B cell (primary cell): ENCODE measurements at regions not wholly inside any gene's neighbourhood (a gene's known extent, or its start where the extent isn't known, plus 50 kb on each side); places are given as distances from the start of the nearest gene placed in this dataset.

Experiments
- ATAC-seq: fragments of 200-7000 bp; cut with Tn5 transposase; one replicate; pipeline ENCODE4 v1.10.0; 2021; ENCODE audit warnings: low read depth, mild to moderate bottlenecking, moderate number of reproducible peaks, moderate library complexity
- CTCF ChIA-PET: fragments of 350-600 bp; sonication (Branson Sonifier 250); formaldehyde crosslinking; loops from one replicate; lab custom pipeline; 2021; ENCODE audit warnings: antibody characterized with exemption, inconsistent platforms; lab: Charles Lee
- POLR2A ChIA-PET: fragments of 350-600 bp; sonication (Branson Sonifier 250); formaldehyde crosslinking; loops from one replicate; lab custom pipeline; 2021; ENCODE audit warnings: antibody characterized with exemption; lab: Charles Lee
- DNase-seq: peaks from one replicate; pipeline ENCODE4 v3.0.0; 2013
- H2AFZ ChIP-seq: 2 replicates; pipeline ENCODE4 v1.6.1; 2012; ENCODE audit warnings: mild to moderate bottlenecking, low read depth, low read length; ENCODE audit not compliant: insufficient read depth, poor library complexity, severe bottlenecking
- H3K27ac ChIP-seq, 2 donors: 1 replicate in 1 of 2; 2 replicates in 1 of 2; pipeline ENCODE4 v1.5.1; 2012 to 2013; ENCODE audit warnings: low read length in 2 of 2, mild to moderate bottlenecking in 2 of 2, moderate library complexity in 1 of 2
- H3K27me3 ChIP-seq, 4 experiments: fragments of 200-600 bp in 1 of 4; sonication (generic) in 1 of 4; replicated peaks in 1 of 4; 1 replicate in 2 of 4; 2 replicates in 2 of 4; pipeline versions ENCODE4 v1.6.1 to v1.7.0; 2013 to 2016; ENCODE audit warnings: low read length in 3 of 4, mild to moderate bottlenecking in 2 of 4, mixed read lengths in 1 of 4, moderate library complexity in 1 of 4; ENCODE audit not compliant: insufficient read depth in 4 of 4, control insufficient read depth in 3 of 4; ENCODE audit errors: control extremely low read depth in 1 of 4
- H3K36me3 ChIP-seq, 2 experiments: replicated peaks in 1 of 2; 1 replicate in 1 of 2; 2 replicates in 1 of 2; pipeline versions ENCODE4 v1.6.1 to v1.7.1; 2013; ENCODE audit warnings: low read length in 1 of 2; ENCODE audit not compliant: insufficient read depth in 2 of 2, control insufficient read depth in 1 of 2; ENCODE audit errors: control extremely low read depth in 1 of 2, extremely low read depth in 1 of 2
- H3K4me1 ChIP-seq, 2 donors: fragments of 200-600 bp in 1 of 2; sonication (generic) in 1 of 2; 1 replicate in 1 of 2; 2 replicates in 1 of 2; pipeline versions ENCODE4 v1.5.1 to v1.6.1; 2013 to 2017; ENCODE audit warnings: low read length in 2 of 2; ENCODE audit not compliant: control insufficient read depth in 2 of 2, insufficient read depth in 2 of 2
- H3K4me2 ChIP-seq: replicated peaks from 2 replicates; pipeline ENCODE3; 2012; ENCODE audit warnings: mild to moderate bottlenecking, low read depth, low read length; ENCODE audit not compliant: poor library complexity, severe bottlenecking
- H3K4me3 ChIP-seq, 5 experiments: fragments of 200-600 bp in 1 of 5; sonication (generic) in 1 of 5; 1 replicate in 3 of 5; 2 replicates in 2 of 5; pipeline versions ENCODE4 v1.5.1 to v1.7.0; 2011 to 2016; ENCODE audit warnings: low read length in 4 of 5, mild to moderate bottlenecking in 4 of 5, low read depth in 2 of 5, control low read depth in 1 of 5, moderate library complexity in 1 of 5; ENCODE audit not compliant: insufficient read depth in 1 of 5; ENCODE audit errors: control extremely low read depth in 1 of 5, extremely low read depth in 1 of 5
- H3K79me2 ChIP-seq: fragments of 200-600 bp; sonication (generic); one replicate; pipeline ENCODE4 v1.6.0; 2016; ENCODE audit warnings: low read length; ENCODE audit not compliant: control insufficient read depth, insufficient read depth
- H3K9ac ChIP-seq: fragments of 200-600 bp; sonication (generic); 2 replicates; pipeline ENCODE4 v1.6.1; 2017; ENCODE audit warnings: mild to moderate bottlenecking, low read length, moderate library complexity
- H3K9me3 ChIP-seq, 3 donors: one replicate each; pipeline versions ENCODE4 v1.6.1 to v1.7.1; 2013; ENCODE audit warnings: low read length in 2 of 3; ENCODE audit not compliant: control insufficient read depth in 2 of 3, insufficient read depth in 1 of 3; ENCODE audit errors: control extremely low read depth in 1 of 3
- H4K20me1 ChIP-seq: 2 replicates; pipeline ENCODE4 v1.6.0; 2012; ENCODE audit warnings: mild to moderate bottlenecking, low read length; ENCODE audit not compliant: insufficient read depth, control insufficient read depth, poor library complexity, severe bottlenecking
- H3K27ac Mint-ChIP-seq: one replicate; pipeline ENCODE4 v1.8.0; 2021; ENCODE audit warnings: mixed read lengths
- H3K27me3 Mint-ChIP-seq: one replicate; pipeline ENCODE4 v1.8.0; 2021; ENCODE audit warnings: mixed read lengths
- H3K4me1 Mint-ChIP-seq: one replicate; pipeline ENCODE4 v1.8.0; 2021; ENCODE audit warnings: mixed read lengths
- H3K4me3 Mint-ChIP-seq: one replicate; pipeline ENCODE4 v1.8.0; 2021; ENCODE audit warnings: mixed read lengths
- H3K9me3 Mint-ChIP-seq: one replicate; pipeline ENCODE4 v1.8.0; 2022; ENCODE audit warnings: mixed read lengths; ENCODE audit not compliant: insufficient read depth
- EZH2 ChIP-seq: IDR thresholded peaks from 2 replicates; pipeline ENCODE4 v1.6.1; 2012; ENCODE audit warnings: borderline replicate concordance, low read depth, mild to moderate bottlenecking, moderate library complexity, low read length; ENCODE audit not compliant: insufficient read depth, poor library complexity, severe bottlenecking
- WGBS: methylation state at CpG from one replicate; pipeline ENCODE4 v1.1.5; 2013; ENCODE audit warnings: missing lambda C conversion rate; ENCODE audit not compliant: insufficient coverage; 5-methylcytosine and 5-hydroxymethylcytosine counted together
- intact Hi-C: fragments of 100-400 bp; cut with micrococcal nuclease; formaldehyde crosslinking; loops from one replicate; pipeline ENCODE4 v1.10.0; 2022
- TF ChIP-seq, protein P1 (sequence below): fragments of 200-600 bp; IDR thresholded peaks from one replicate; pipeline ENCODE4 v1.8.0; 2022; ENCODE audit warnings: antibody characterized with exemption, mild to moderate bottlenecking

DNA sequence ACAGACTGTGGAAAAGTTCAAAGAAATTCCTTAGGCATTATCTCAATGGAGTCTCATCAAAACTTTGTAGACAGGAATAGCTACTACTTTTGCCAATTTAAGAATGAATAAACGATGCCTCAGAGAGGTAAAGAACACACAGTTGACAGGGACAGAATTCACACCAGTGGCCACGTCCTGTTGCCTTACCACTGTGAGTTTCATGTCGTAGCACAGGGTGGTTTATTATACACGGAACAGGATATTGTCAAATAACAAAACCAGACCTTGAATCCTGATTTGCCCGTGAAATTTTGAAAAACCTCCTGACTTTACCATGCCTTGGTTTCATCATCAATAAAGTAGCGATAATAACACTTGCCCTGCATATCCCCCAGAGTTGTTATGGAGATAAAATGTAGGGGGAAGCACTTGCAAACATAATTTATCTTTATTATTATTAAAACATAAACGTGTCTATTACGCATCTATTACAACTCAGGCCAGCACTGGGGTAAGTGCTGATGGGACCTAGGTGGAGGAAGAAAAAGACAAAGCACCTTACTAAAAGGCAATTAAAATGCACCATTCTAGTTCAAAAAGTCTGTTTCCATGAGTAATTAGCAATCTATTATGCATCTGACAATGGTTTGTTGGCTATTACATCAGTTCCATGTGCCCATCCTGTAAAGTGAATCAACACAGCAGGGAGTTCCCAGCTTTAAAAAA, 408.1 kb upstream of the RUNX1 start:
- intact Hi-C loops: no loop called here
- Mint-ChIP-seq H3K4me1 (peaks cover 8% of the 10 kb centered on the region), H3K4me3 (no peak overlapping the region), H3K27me3 (no peaks in the 10 kb centered on the region), H3K27ac (no peak overlapping the region), H3K9me3 (no peaks in the 10 kb centered on the region)
- Histone ChIP-seq H4K20me1 (no peaks in the 10 kb centered on the region), H3K27me3 (no peaks in the 10 kb centered on the region), H3K9ac (no peak overlapping the region), H3K27ac (no peak overlapping the region), H3K36me3 (no peaks in the 10 kb centered on the region), H3K4me2 (no peak overlapping the region), H3K4me3 (no peak overlapping the region), H2AFZ (no peak overlapping the region), H3K79me2 (no peaks in the 10 kb centered on the region), H3K9me3 (no peaks in the 10 kb centered on the region), H3K4me1 (peaks cover 3 to 6% of the 10 kb centered on the region in 2 donors)
- ChIA-PET POLR2A (no interaction called here), CTCF (interaction anchor here (0.5 kb wide), 1 partner anchor 20 kb away, joined by 4 read pairs; no protein-coding TSS in a partner anchor)
- WGBS: 83% methylated on average over 1 of the region's 8 CpGs
- TF ChIP-seq, protein P1, sequence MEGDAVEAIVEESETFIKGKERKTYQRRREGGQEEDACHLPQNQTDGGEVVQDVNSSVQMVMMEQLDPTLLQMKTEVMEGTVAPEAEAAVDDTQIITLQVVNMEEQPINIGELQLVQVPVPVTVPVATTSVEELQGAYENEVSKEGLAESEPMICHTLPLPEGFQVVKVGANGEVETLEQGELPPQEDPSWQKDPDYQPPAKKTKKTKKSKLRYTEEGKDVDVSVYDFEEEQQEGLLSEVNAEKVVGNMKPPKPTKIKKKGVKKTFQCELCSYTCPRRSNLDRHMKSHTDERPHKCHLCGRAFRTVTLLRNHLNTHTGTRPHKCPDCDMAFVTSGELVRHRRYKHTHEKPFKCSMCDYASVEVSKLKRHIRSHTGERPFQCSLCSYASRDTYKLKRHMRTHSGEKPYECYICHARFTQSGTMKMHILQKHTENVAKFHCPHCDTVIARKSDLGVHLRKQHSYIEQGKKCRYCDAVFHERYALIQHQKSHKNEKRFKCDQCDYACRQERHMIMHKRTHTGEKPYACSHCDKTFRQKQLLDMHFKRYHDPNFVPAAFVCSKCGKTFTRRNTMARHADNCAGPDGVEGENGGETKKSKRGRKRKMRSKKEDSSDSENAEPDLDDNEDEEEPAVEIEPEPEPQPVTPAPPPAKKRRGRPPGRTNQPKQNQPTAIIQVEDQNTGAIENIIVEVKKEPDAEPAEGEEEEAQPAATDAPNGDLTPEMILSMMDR: no peak
- no peak for TF ChIP-seq EZH2
- DNase-seq (no peak), ATAC-seq (no peak)

- Histone ChIP-seq H3K79me2 (no peaks in the 10 kb centered on the region), H3K4me3 (no peak overlapping the region), H3K4me1 (peaks cover 3 to 6% of the 10 kb centered on the region in 2 donors), H3K27me3 (no peaks in the 10 kb centered on the region), H3K9me3 (peaks cover 0 to 14% (median 9%) of the 10 kb centered on the region in 3 donors), H3K27ac (no peak overlapping the region), H3K9ac (no peak overlapping the region), H4K20me1 (no peaks in the 10 kb centered on the region), H3K36me3 (no peaks in the 10 kb centered on the region), H3K4me2 (no peak overlapping the region), H2AFZ (no peak overlapping the region)
- no peak for DNase-seq
- ChIA-PET CTCF (no interaction called here), POLR2A (no interaction called here)
- no peak for TF ChIP-seq EZH2
- Mint-ChIP-seq H3K4me1 (peaks cover 8% of the 10 kb centered on the region), H3K27ac (no peak overlapping the region), H3K4me3 (no peak overlapping the region), H3K27me3 (no peaks in the 10 kb centered on the region), H3K9me3 (peaks cover 6% of the 10 kb centered on the region)
- WGBS: 100% methylated on average over 1 of the region's 1 CpG
- ATAC-seq: no peak
- intact Hi-C loops: no loop called here
Observed at GRCh38 chr21:35451276-35451675, 402.2 kb upstream of the RUNX1 start.
